ENCODE measurements at regions not wholly inside any gene's neighbourhood (a gene's known extent, or its start where the extent isn't known, plus 50 kb on each side); places are given as distances from the start of the nearest gene placed in this dataset.
"Not testable (repeated sequence)": the region's sequence is repeated elsewhere in the genome, so short reads cannot be mapped to it uniquely, and the experiment has no call there.

DNA sequence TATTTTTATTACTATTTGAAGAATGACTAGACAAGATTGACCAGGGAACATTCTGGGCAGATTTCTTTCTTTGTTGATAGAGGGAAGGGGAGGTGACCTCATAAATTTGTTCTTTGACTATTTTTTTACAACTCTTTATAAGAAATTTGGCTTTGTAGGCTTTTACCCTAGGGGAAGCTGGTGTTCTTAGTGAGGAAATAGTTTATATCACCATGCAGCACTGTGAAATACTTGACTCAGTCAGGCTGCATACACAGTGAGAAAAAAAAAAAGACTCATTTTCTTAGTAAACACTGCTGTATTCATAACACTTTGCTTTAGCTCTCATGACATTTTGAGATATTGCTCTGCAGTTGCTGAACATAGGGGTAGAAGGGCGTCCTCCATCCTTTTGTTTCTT, 336.6 kb upstream of the PIK3R1 start:
- H3K36me3 ChIP-seq, result no peaks in the 10 kb centered on the region
- no peak overlapping the region for H3K4me2 ChIP-seq
- H3K4me3 ChIP-seq, result no peak overlapping the region
- H3K27ac ChIP-seq, result no peak overlapping the region
- no peak overlapping the region for H3K9ac ChIP-seq
- H3K4me1 ChIP-seq, result no peaks in the 10 kb centered on the region; a peak in 1 of 20 replicates
- TF ChIP-seq Cebpa-rat (IDR thresholded peaks at IDR 0.05), result no peak
- H4K20me1 ChIP-seq, result no peaks in the 10 kb centered on the region
- no peaks in the 10 kb centered on the region for H3K27me3 ChIP-seq
- H3K9me3 ChIP-seq (replicated peaks in 1 of 11), result no peaks in the 10 kb centered on the region

DNA sequence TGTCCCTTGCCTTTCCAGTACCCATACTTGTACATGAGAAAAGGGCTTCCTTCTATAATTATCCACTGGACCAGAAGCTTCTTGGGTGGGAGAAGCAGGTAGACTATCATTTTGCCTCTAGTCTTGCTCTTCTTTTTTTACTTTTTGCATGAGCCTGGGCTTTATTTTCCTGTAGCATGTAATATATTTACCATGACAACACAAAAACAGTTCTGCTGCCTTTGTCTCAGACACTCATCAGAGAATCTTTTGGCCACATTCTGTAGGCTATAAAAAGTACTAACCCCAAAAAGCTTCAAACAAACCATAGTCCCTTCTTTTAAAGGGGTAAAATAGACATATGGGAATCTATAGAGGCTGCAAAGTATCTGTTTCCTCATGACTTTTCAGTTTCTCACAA, 339.2 kb upstream of the PIK3R1 start:
- no peaks in the 10 kb centered on the region for H4K20me1 ChIP-seq
- no peak overlapping the region for H3K9ac ChIP-seq
- TF ChIP-seq Cebpa-rat (IDR thresholded peaks at IDR 0.05), result no peak
- no peak overlapping the region for H3K4me3 ChIP-seq
- H3K4me2 ChIP-seq, result no peak overlapping the region
- no peak overlapping the region for H3K27ac ChIP-seq
- no peaks in the 10 kb centered on the region for H3K27me3 ChIP-seq
- H3K4me1 ChIP-seq, result no peaks in the 10 kb centered on the region; a peak in 1 of 20 replicates
- H3K36me3 ChIP-seq, result no peaks in the 10 kb centered on the region
- no peaks in the 10 kb centered on the region for H3K9me3 ChIP-seq (replicated peaks in 1 of 11)

DNA sequence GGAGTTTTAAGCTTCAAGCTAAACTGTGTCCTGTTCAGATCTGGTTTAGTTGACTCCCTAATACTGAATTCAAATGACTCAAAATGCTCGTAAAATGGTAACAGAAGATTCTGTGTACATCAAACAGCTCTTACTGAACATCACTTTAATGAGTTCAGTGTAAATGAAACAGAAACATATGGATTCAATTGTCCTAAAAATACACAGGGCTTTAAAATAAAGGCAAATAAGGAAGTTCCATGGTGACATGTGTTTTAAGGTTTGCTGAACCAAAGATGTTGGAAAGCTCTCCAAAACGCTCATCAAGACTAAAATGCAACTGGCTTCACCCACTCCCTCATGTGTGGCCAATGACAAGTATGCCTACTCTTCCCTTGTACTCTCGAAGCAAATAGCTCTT, 340.0 kb upstream of the PIK3R1 start:
- Histone ChIP-seq H3K27me3 (no peaks in the 10 kb centered on the region), H3K4me1 (no peaks in the 10 kb centered on the region; a peak in 1 of 20 replicates), H3K27ac (no peak overlapping the region), H3K36me3 (no peaks in the 10 kb centered on the region), H3K9ac (no peak overlapping the region), H3K4me3 (no peak overlapping the region), H4K20me1 (no peaks in the 10 kb centered on the region), H3K9me3 (replicated peaks in 1 of 11) (no peaks in the 10 kb centered on the region), H3K4me2 (0 out of 22 replicates have a peak overlapping the region, but pooled peaks of 1 of the 11 experiments have one; percentile 10)
- TF ChIP-seq Cebpa-rat (IDR thresholded peaks at IDR 0.05), result no peak

DNA sequence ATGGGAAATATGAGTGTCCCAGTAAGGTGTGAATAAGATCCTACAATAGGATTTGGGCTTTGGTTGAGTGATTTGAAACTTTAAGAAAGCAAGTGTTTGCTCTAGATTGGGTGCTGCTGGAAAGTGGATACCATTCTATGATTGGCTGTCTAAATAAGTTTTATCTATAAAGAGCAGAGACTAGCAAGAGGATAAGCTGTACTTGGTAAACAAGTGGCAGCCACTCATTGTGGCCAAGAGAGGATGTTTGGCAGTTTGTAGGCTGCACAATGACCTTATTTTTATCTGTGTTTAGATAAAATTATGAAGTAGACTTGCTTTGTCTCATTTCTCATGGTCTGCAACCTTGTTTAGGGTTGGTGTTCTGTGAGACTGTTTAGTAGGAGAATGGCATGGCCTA, 341.6 kb upstream of the PIK3R1 start:
- Histone ChIP-seq H3K4me1 (no peaks in the 10 kb centered on the region; a peak in 1 of 20 replicates), H3K4me2 (no peak overlapping the region), H3K9me3 (replicated peaks in 1 of 11) (no peaks in the 10 kb centered on the region), H4K20me1 (no peaks in the 10 kb centered on the region), H3K27ac (no peak overlapping the region), H3K36me3 (no peaks in the 10 kb centered on the region), H3K9ac (no peak overlapping the region), H3K4me3 (no peak overlapping the region), H3K27me3 (no peaks in the 10 kb centered on the region)
- no peak for TF ChIP-seq Cebpa-rat (IDR thresholded peaks at IDR 0.05)

DNA sequence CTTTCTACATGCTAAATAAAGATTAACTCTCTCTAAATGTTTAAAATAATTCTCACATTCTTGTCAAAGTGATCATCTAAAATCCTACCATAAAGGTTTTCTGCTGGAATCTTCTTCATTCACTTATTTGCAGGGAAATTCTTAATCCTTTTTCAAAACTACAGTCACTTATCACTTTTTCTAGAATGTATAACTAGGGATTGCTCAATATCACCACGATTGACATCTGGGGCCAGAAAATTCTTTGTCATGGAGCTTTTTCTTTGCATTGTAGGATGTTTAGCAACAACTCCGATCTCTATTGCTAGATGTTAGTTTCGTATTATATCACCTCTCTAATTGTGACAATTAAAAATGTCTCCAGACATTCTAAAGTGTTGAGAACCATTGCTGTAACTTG, 344.9 kb upstream of the PIK3R1 start:
- H4K20me1 ChIP-seq, result no peaks in the 10 kb centered on the region
- no peak overlapping the region for H3K4me2 ChIP-seq
- no peaks in the 10 kb centered on the region for H3K9me3 ChIP-seq (replicated peaks in 1 of 11)
- H3K27me3 ChIP-seq, result no peaks in the 10 kb centered on the region
- H3K9ac ChIP-seq, result no peak overlapping the region
- no peaks in the 10 kb centered on the region for H3K4me1 ChIP-seq
- H3K4me3 ChIP-seq, result no peak overlapping the region
- no peak overlapping the region for H3K27ac ChIP-seq
- no peaks in the 10 kb centered on the region for H3K36me3 ChIP-seq
- no peak for TF ChIP-seq Cebpa-rat (IDR thresholded peaks at IDR 0.05)

DNA sequence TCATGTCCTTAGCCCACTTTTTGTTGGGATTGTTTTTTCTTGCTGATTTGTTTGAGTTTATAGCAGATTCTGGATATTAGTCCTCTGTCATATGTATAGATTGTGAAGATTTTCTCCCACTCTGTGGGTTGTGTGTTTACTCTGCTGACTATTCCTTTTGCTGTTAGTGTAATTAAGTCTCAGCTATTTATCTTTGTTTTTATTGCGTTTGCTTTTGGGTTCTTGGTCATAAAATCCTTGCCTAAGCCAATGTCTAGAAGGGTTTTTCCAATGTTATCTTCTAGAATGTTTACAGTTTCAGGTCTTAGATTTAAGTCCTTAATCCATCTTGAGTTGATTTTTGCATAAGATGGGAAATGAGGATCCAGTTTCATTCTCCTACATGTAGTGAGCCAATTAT, 351.2 kb upstream of the PIK3R1 start:
- H3K27me3 ChIP-seq; H3K4me3 ChIP-seq; H3K4me1 ChIP-seq; H3K9ac ChIP-seq; H3K9me3 ChIP-seq (replicated peaks in 1 of 11); H3K27ac ChIP-seq; H4K20me1 ChIP-seq; H3K4me2 ChIP-seq; H3K36me3 ChIP-seq: not testable (repeated sequence)

DNA sequence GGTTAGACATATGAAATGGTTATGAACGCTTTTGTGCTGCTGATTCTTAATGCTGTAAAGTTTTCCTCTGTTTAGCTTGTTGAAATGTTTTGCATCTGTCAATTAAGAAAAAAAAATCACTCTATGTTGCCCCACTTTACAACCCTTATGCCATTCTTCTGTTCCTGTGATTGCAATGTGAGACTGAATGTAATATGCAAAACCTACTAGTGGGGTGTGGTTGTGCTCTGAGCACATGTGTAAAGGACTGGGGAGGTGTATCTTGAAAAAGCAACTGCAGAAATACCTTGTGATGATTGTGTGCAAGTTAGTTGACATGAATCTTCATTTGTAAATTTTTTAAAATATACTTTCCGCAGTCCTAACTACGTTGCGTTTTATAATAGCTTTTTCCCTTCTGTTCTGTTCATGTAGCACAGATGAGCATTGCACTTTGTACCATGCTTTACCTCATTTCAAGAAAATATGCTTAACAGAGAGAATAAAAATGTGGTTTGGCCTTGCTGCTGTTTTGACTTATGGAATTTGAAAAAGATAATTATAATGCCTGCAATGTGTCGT, 357.0 kb upstream of the PIK3R1 start:
- H3K27ac ChIP-seq, result no peak overlapping the region
- H3K4me1 ChIP-seq, result no peaks in the 10 kb centered on the region
- no peaks in the 10 kb centered on the region for H3K36me3 ChIP-seq
- H3K9ac ChIP-seq, result no peak overlapping the region
- H3K9me3 ChIP-seq (replicated peaks in 1 of 11), result peaks cover 4 to 9% (median 5%) of the 10 kb centered on the region in 11 experiments; a peak in 20 of 22 replicates
- H3K27me3 ChIP-seq, result no peaks in the 10 kb centered on the region
- H4K20me1 ChIP-seq, result no peaks in the 10 kb centered on the region
- no peak overlapping the region for H3K4me2 ChIP-seq
- TF ChIP-seq Cebpa-rat (IDR thresholded peaks at IDR 0.05), result no peak
- H3K4me3 ChIP-seq, result no peak overlapping the region

DNA sequence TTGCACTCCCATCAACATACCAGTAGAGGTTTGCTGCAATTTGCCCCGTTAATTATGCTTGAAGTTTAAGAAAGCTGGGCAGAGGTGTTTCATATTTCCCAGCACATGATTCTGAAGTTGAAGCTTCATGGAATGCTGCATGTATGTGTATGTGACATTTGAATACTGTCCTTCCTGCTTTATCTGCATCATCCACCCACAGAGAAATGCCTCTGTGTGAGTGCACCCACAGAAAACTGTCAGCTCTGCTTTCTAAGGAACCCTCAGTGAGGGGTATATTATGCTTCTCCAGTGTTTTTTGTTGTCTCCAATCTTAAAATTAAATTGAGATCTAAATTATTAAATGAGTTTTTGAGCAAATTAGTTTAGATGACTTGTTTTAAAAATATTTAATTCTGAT, 358.1 kb upstream of the PIK3R1 start:
- Histone ChIP-seq H3K9me3 (replicated peaks in 1 of 11) (peaks cover 5 to 15% (median 7%) of the 10 kb centered on the region in 11 experiments; a peak in 20 of 22 replicates), H3K4me3 (no peak overlapping the region), H3K27ac (no peak overlapping the region), H3K9ac (no peak overlapping the region), H3K4me2 (no peak overlapping the region), H4K20me1 (no peaks in the 10 kb centered on the region), H3K36me3 (no peaks in the 10 kb centered on the region), H3K27me3 (no peaks in the 10 kb centered on the region), H3K4me1 (no peaks in the 10 kb centered on the region)
- no peak for TF ChIP-seq Cebpa-rat (IDR thresholded peaks at IDR 0.05)

DNA sequence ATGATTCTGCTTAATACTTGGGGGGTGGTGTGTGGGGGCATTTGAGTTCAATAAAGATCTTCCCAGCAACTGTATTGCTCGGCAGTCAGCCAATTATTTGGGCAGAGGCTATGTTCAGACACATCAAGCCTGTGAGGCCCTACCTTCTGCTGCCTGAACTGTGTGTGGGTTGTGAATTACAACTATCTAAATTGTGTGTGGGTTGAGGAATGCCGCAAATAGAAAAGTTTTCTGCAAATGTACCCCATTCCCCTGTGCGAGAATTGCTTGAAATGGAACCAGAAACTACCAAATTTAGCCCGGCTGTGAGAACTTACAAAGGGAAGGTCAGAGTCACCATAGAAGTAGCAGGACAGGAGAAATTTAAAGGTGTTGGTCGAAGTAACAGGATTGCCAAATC, 360.0 kb upstream of the PIK3R1 start:
- Histone ChIP-seq H3K36me3 (no peaks in the 10 kb centered on the region), H3K4me3 (no peak overlapping the region), H3K4me1 (no peaks in the 10 kb centered on the region), H3K4me2 (no peak overlapping the region), H4K20me1 (no peaks in the 10 kb centered on the region), H3K9me3 (replicated peaks in 1 of 11) (peaks cover 5 to 15% (median 7%) of the 10 kb centered on the region in 11 experiments; a peak in 20 of 22 replicates), H3K9ac (no peak overlapping the region), H3K27me3 (no peaks in the 10 kb centered on the region), H3K27ac (no peak overlapping the region)
- no peak for TF ChIP-seq Cebpa-rat (IDR thresholded peaks at IDR 0.05)

DNA sequence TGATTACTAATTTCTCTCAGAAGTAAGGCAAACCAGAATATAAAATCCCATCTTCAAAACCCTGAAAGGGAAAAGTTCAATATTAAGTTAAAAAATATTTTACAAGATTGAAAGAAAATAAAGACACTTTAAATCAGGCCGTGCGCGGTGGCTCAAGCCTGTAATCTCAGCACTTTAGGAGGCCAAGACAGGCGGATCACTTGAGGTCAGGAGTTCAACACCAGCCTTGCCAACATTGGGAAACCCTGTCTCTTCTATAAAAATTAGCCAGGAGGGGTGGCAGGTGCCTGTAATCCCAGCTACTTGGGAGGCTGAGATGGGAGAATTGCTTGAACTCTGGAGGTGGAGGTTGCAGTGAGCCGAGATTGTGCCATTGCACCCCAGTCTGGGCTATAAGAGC, 364.6 kb upstream of the PIK3R1 start:
- H3K4me1 ChIP-seq, H3K27me3 ChIP-seq, H3K4me3 ChIP-seq, H3K4me2 ChIP-seq, H4K20me1 ChIP-seq, H3K27ac ChIP-seq, H3K36me3 ChIP-seq, H3K9ac ChIP-seq: not testable (repeated sequence)
- peaks cover 5 to 15% (median 7%) of the 10 kb centered on the region in 11 experiments; a peak in 20 of 22 replicates for H3K9me3 ChIP-seq (replicated peaks in 1 of 11)

Data from BLaER1 treated with 17β-estradiol and CSF1 and Interleukin-3, amounts not matched to agents 10 nM and 100 nM (cell line).